GM10248 (cell line): ENCODE measurements at regions not wholly inside any gene's neighbourhood (a gene's known extent, or its start where the extent isn't known, plus 50 kb on each side); places are given as distances from the start of the nearest gene placed in this dataset.

ENCODE experiments used
- CTCF ChIA-PET: fragments of 300-600 bp; sonication (Branson Sonifier 250); formaldehyde crosslinking; extraction: SDS; loops from one replicate; lab custom pipeline; 2021; ENCODE audit warnings: antibody characterized with exemption; lab: Yijun Ruan, JAX
- POLR2A ChIA-PET: fragments of 350-650 bp; sonication (Branson Sonifier 250); formaldehyde crosslinking; extraction: SDS; loops from one replicate; lab custom pipeline; 2020; ENCODE audit warnings: antibody characterized with exemption; lab: Yijun Ruan, JAX
- DNase-seq: peaks from one replicate; pipeline ENCODE4 v3.0.0; 2012; ENCODE audit errors: extremely low spot score
- TF ChIP-seq, protein P1 (sequence below): IDR thresholded peaks from 2 replicates; pipeline ENCODE4 v1.5.1; 2012; ENCODE audit warnings: mild to moderate bottlenecking, low read depth; ENCODE audit errors: extremely low read depth, missing control alignments, control extremely low read depth

- TF ChIP-seq, protein P1, sequence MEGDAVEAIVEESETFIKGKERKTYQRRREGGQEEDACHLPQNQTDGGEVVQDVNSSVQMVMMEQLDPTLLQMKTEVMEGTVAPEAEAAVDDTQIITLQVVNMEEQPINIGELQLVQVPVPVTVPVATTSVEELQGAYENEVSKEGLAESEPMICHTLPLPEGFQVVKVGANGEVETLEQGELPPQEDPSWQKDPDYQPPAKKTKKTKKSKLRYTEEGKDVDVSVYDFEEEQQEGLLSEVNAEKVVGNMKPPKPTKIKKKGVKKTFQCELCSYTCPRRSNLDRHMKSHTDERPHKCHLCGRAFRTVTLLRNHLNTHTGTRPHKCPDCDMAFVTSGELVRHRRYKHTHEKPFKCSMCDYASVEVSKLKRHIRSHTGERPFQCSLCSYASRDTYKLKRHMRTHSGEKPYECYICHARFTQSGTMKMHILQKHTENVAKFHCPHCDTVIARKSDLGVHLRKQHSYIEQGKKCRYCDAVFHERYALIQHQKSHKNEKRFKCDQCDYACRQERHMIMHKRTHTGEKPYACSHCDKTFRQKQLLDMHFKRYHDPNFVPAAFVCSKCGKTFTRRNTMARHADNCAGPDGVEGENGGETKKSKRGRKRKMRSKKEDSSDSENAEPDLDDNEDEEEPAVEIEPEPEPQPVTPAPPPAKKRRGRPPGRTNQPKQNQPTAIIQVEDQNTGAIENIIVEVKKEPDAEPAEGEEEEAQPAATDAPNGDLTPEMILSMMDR, result no peak
- CTCF ChIA-PET, result interaction anchor here (1.3 kb wide), 1 partner anchor 11 kb away, joined by 3 read pairs; no protein-coding TSS in a partner anchor
- no peak for DNase-seq
- POLR2A ChIA-PET, result no interaction called here
Measured at GRCh38 chr10:55374060-55374459, 573.0 kb upstream of the PCDH15 start.

DNA sequence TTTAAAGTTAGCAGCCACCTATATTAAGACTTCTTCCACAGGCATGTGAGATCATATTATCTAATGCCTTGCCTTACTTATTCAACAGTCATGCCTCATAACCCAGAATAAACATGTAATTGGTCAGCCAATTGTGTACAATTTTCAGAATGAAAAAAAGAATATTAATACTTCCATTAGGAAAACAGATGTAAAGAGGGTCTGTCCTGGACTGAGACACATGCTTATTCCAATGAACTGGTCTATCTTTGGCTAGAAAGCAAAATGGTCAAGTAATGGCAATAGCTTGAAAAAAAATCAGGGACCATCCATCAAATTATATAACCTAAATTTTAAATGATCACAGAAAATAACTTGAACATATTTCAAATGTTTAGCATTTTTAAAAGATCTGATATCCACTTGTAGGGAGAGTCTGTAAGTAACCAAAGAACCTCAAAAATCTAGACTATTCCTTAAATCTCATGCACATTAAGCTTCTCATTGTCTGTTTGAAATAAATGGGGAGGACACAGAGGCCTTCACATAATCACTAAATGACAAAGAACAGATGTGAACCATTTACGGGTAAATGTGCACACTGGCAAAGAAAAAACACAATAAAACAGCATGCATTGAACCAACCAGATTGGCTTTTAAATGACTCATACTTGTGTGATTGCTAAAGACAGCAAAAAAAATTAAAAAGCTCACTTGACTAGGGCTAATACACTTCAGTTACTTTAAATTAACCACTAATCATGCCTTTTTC, 568.8 kb upstream of the PCDH15 start:
- CTCF ChIA-PET, result no interaction called here
- DNase-seq, result no peak
- POLR2A ChIA-PET, result no interaction called here
- TF ChIP-seq, protein P1, result no peak

DNA sequence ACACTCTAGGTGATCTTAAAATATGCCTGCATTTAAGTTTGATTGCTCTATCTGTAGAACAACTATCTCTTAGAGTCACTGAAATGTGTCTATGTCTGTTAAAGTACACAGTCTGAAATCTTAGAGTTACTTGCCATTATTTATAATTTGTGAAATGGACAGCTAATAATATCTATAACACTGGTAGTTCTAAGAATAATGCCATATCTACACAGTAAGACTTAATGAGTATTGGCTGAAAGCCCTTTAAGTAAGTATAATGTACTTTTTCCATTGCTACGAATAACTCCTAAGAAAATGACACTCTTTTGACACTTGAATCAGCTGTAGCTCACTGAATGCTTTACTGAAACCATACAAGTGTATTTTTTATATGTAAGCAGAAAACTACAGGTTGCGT, 567.4 kb upstream of the PCDH15 start:
- TF ChIP-seq, protein P1, result no peak
- no peak for DNase-seq
- ChIA-PET POLR2A (no interaction called here), CTCF (no interaction called here)

- DNase-seq, result no peak
- POLR2A ChIA-PET, result no interaction called here
- CTCF ChIA-PET, result no interaction called here
- TF ChIP-seq, protein P1, result no peak
Measured at GRCh38 chr10:55367555-55367954, 566.5 kb upstream of the PCDH15 start.

DNA sequence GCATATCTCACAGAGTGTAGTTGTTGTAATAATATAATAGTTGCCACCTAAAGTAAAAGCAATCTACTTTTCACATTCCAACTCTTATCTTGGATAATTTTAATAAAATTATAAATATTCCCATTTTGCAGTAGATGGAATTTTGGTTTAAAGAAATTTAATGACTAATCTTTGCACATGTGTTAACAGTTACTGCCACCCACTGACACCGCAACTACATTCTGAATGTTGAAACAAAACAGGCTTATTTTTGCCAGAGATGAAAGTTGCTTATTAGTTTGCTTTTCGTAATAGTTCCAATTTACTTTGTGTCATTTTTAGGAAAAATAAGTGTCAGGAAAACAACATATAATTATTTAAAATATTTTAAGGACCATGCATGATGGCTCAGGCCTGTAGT, 557.5 kb upstream of the PCDH15 start:
- ChIA-PET CTCF (no interaction called here), POLR2A (no interaction called here)
- no peak for DNase-seq
- TF ChIP-seq, protein P1, result no peak

DNA sequence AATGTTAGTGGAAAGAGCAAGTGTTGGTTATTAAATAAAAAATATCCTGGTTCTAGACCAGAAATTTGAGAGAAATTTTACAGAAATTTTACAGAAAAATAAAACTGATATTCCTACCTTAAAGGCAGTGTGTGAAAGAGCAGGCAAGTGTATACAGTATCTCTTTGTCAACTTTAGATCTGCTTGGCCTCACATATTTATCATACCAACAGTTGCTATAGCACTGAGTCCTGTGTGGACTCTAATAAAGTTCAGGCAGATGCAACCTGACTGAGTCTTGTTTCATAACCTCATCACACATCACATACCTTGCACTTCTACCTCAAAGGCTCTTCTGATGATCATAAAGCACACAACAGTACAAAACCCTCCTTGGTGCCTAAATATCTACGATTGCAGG, 552.4 kb upstream of the PCDH15 start:
- TF ChIP-seq, protein P1, result no peak
- POLR2A ChIA-PET, result no interaction called here
- no peak for DNase-seq
- CTCF ChIA-PET, result no interaction called here
